Fibroblast of skin of left quadriceps (primary cell): ENCODE measurements at regions not wholly inside any gene's neighbourhood (a gene's known extent, or its start where the extent isn't known, plus 50 kb on each side); places are given as distances from the start of the nearest gene placed in this dataset.
A peak's percentile ranks its signal among the peaks of the same experiment; 100 is the strongest.
"Not testable (repeated sequence)": the region's sequence is repeated elsewhere in the genome, so short reads cannot be mapped to it uniquely, and the experiment has no call there.

Experiments
- DNase-seq, 2 experiments: peaks; one replicate each; pipeline ENCODE4 v3.0.0-alpha.2; 2013; ENCODE audit warnings: low read depth in 2 of 2

GRCh38 chr9:20238921-20239320, 383.4 kb downstream of the MLLT3 start:
- DNase-seq, result no peak

- DNase-seq, result no peak
Observed at GRCh38 chr9:20237686-20238085, 384.6 kb downstream of the MLLT3 start.

- DNase-seq, result no peak
Observed at GRCh38 chr9:20236676-20237075, 385.6 kb downstream of the MLLT3 start.

- DNase-seq, result not testable (repeated sequence)
Observed at GRCh38 chr9:20235206-20235605, 387.1 kb downstream of the MLLT3 start.

DNA sequence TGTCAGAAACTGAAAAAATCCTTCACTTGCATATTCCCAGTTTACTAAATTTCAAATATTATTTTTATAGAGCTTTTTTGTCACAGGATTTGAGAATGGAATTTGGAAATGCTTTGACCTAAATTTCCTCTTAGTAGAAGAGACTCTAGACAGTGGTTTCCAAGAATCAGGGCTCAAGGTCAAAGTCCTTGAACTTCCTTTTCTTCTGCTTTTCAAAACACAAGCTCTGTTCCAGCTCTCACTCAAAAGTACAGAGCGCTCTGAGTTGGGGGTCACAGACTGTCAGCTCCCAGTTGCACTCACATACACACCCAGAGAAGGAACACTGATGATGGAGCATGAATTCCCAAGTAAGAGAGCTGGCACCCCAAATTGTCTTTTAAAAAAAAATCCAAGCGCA, 394.2 kb downstream of the MLLT3 start:
- DNase-seq, result no peak

GRCh38 chr9:20227166-20227874, 395.0 kb downstream of the MLLT3 start:
- DNase-seq, result no peak

GRCh38 chr9:20226345-20226744, 396.0 kb downstream of the MLLT3 start:
- DNase-seq, result no peak

GRCh38 chr9:20225826-20226225, 396.5 kb downstream of the MLLT3 start:
- no peak for DNase-seq

DNA sequence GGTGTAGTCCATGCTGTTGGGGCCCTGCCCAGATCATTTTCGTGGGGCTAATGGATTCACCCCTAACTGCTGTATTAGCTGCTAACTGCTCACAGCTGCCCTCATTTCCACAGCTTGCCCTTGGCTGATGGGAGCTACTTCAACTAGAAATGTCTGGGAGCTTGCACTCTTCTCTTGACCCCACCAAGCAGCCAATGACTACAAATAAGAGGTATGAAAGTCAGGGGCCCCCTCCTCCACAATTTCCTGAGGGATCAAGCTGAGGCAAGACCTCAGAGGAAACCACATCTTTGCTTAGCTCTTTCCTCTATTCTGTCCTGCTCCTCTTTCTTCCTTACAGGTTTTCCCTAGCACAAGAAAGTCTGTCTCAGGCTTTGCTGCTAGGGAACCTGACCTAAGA, 397.5 kb downstream of the MLLT3 start:
- no peak for DNase-seq

- peak in 1 of 2 experiments; percentile 38 for DNase-seq
Observed at GRCh38 chr9:20220286-20220685, 402.0 kb downstream of the MLLT3 start.

DNA sequence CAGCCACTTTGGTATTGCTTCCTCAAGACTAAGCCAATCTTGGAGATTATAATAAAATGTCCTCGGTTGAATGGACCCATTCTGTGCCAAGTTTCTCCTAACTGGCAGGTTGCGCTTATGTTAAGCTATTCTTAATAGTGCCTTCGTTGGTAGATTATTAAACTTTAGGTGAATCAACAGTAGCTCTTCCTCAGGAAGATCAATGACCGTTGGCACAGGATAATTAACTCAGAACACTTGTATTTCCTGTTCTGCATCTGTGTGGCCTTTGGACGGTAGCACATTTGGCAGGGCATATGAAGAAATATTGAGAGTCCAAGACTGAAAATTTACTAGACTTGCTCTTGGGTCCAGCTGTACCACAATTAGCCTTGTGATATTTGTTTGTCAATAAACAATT, 402.9 kb downstream of the MLLT3 start:
- DNase-seq, result no peak

GRCh38 chr9:20217596-20217995, 404.7 kb downstream of the MLLT3 start:
- DNase-seq, result no peak

DNA sequence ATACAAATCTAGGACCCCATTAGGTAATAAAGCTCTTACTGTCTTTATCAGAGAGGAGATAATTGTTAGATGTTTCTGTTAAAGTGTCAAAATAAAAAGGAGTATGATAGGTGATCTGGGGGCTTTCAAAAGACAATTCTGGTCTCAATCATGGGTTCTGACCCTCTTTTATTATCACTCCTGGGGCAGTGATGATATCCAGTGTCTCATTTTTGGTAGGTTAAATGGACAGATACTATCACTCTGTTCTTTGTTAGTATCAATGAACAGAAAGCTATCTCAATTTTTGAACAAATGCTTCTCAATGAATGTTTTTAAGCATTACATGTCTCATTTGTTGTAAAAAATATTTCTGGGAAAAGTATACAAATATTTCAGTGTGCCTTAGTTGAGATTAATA, 405.9 kb downstream of the MLLT3 start:
- no peak for DNase-seq

DNA sequence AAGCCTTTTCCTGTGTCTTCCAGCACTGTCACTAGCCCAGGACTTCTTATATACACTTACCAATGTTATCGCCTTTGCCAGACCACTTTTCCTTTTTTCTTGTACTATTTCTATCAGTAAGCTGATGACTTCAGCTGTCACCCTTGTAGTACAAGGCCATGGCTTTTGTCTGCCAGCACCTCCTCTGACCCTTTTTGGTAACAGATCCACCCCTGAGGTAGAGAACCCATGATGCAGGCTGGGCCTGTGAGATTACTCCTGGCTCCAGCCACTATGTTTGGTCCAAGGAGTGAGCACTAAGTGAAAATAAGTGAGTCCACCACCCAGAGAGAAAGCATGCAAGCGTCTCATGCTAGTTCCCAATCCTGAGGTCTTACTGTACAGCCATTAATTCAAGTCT, 406.7 kb downstream of the MLLT3 start:
- DNase-seq, result no peak

- no peak for DNase-seq
Observed at GRCh38 chr9:20212806-20213205, 409.5 kb downstream of the MLLT3 start.

DNA sequence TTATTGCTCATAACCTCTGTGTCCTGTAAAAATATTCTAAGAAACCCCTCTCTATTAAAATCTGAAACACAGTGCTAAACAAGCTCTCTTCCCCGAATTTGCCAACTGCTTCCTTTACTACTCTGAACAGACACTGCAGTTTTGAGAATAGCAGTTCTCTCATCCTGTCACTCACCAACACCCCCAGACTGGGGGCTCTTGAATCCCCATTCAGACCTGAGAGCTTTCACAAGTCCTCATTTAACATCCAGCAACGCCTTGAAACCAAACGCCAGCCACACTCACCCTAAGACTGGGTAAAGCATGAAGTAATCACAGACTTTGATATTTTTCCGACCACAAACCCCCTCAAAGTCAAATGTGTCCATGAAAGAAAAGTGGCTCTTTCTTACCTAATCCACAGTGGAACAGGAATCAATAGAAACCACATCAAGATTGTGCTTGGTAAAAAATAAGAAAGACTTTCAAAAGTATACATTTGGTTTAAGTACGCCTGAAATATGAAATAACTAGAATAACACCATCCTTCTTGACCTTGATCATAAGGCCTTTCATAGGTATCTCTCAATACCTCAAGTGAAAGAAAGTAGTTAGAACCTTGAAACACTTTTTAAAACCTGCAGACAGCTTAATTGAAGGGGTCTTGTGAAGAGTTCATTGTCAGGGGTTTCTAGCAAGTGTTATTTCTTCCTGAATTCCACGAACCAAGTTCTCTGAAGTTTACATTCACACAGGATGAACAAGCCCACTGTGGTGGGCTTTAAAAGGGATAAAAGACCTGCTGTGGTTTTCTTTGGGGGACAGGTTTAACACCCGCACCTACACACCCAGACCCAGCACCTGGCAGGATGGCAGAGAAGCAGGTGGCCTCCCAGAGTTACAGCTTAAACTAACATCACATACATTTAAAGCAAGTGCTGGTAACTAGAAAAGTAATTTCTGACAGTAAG, 412.6 kb downstream of the MLLT3 start:
- DNase-seq, result no peak

DNA sequence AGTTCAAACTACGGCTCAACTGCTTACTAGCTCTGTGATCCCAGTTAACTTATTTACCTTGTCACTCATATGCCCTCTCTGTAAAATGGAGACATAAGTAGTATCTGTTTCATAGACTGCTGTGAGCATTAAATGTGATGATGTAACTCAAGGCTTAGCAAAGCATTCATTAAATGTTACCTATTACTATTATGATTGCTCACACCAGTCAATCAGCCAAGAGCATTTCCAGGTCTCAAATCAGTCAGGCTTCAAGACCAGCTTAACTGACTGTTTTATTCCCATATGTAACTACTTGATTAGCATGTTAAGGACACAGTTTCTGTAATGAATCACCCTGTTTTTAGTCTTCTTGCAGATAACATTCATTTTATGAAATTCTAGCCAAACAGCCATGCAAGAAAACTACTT, 413.3 kb downstream of the MLLT3 start:
- DNase-seq, result no peak

- no peak for DNase-seq
Observed at GRCh38 chr9:20208226-20208625, 414.1 kb downstream of the MLLT3 start.

DNA sequence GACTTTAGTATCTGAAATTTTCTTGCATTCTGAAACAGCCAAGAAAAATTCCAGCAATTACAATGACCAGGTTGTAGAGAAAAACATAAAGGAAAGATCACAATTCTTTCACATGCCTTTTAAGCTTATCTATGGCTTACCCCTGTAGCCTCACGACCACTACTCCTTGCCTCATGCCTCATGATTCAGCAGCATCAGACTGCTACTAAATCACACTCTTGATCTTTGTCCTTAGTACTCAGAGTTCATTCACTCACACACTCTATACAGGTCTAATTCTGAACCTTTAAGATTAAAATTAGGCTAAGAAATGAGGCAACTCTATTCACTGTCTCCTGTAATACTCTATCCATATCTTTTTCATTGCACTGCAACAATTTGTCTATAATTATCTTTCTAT, 415.1 kb downstream of the MLLT3 start:
- no peak for DNase-seq

DNA sequence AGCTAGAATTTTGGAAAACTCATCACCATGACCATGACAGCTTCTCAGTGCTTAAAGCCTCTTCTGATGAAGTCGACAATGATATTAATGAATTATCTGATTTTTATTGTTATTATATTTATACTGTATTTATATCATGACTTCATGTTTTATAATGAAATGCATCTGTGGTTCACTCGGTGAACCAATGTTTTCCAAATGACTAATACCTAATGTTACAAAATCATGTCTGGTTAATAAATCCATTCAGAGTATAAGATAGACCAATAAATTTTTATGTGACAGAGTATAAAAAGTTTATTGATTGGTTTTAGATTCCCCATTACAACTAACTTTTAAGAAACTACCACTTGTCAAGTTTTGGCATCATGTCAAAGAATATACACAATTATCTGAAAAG, 416.5 kb downstream of the MLLT3 start:
- peak; percentile 48 to 55 for DNase-seq

GRCh38 chr9:20200991-20201431, 412.2 kb upstream of the SLC24A2 start:
- DNase-seq, result no peak

DNA sequence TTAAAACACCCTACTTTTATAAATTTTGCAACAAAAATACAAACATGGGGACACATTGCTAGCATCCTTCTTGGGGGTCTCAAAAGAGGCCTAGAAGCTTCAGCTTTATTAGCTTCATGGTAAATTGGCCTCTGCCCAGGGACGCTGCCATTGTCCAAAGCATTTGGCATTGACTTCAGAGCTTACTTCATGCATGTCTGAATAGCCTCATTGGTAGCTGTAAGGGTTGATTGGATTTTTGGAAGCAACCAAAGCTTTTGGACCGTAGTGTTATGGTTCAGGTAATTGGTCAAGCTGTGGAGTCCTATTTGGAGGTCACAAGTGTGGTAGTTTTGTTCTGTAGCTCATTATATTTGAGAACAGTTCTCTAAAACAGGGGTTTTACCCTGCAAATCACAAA, 411.7 kb upstream of the SLC24A2 start:
- no peak for DNase-seq

- no peak for DNase-seq
Observed at GRCh38 chr9:20199111-20199510, 410.3 kb upstream of the SLC24A2 start.
